Progenitor cell of endocrine pancreas (in vitro differentiated cells): ENCODE measurements at regions not wholly inside any gene's neighbourhood (a gene's known extent, or its start where the extent isn't known, plus 50 kb on each side); places are given as distances from the start of the nearest gene placed in this dataset.
A peak's percentile ranks its signal among the peaks of the same experiment; 100 is the strongest.

ENCODE experiments used
- DNase-seq: peaks from one replicate; pipeline ENCODE4 v3.0.0; 2021; ENCODE audit warnings: low spot score; ENCODE audit not compliant: unreplicated experiment
- H3K27ac Mint-ChIP-seq: 2 replicates; pipeline ENCODE4 v1.8.0; 2021; ENCODE audit warnings: mild to moderate bottlenecking, moderate library complexity, mixed read lengths
- H3K27me3 Mint-ChIP-seq: 2 replicates; pipeline ENCODE4 v1.8.0; 2021; ENCODE audit warnings: mixed read lengths
- H3K36me3 Mint-ChIP-seq: 2 replicates; pipeline ENCODE4 v1.8.0; 2022; ENCODE audit warnings: mixed read lengths; ENCODE audit not compliant: insufficient read depth
- H3K4me1 Mint-ChIP-seq: 2 replicates; pipeline ENCODE4 v1.8.0; 2021; ENCODE audit warnings: low read depth, mixed read lengths
- H3K4me3 Mint-ChIP-seq: 2 replicates; pipeline ENCODE4 v1.8.0; 2021; ENCODE audit warnings: low read depth, mild to moderate bottlenecking, moderate library complexity, mixed read lengths
- H3K9me3 Mint-ChIP-seq: 2 replicates; pipeline ENCODE4 v1.8.0; 2021; ENCODE audit warnings: low read depth, mixed read lengths
- CTCF ChIP-seq: fragments of 200-600 bp; sonication (generic); IDR thresholded peaks from one replicate; pipeline ENCODE4 v1.5.0; 2021; ENCODE audit warnings: antibody characterized with exemption, mild to moderate bottlenecking; ENCODE audit not compliant: unreplicated experiment

DNA sequence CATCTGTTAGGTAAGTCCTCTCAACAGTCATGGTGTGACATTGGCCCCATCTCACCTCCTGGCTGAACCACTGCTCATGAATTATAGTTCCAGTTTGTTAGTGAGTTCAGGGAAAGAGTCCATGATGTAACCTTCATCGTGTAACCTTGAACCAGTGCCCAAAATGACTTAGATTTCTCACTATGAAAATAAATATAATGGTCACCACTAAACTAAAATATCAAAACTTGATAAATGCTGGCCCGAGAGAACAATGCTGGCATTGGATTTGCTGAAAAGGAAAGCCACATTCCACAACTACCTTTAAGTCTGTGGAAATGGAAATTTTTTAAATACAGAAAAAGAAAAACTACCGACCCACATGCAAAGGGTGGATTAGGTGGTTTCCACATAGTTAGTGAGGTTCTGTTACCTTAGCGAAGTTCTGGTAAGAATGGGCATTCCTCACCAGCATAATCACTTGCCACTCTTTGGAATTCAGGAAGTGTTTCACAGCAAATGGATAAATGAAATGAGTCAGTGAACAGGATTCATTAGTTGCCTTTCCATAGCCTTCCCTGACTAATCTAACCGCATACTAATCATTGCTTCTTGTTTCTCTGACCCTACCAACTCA lies 133.9 kb upstream of the CTAGE1 start:
- Mint-ChIP-seq H3K36me3 (no peaks in the 10 kb centered on the region), H3K27me3 (no peaks in the 10 kb centered on the region), H3K9me3 (no peaks in the 10 kb centered on the region), H3K4me1 (peaks cover 5% of the 10 kb centered on the region), H3K4me3 (no peak overlapping the region), H3K27ac (no peak overlapping the region)
- no peak for DNase-seq
- no peak for TF ChIP-seq CTCF

- Mint-ChIP-seq H3K27ac (no peak overlapping the region), H3K4me3 (no peak overlapping the region), H3K36me3 (no peaks in the 10 kb centered on the region), H3K9me3 (no peaks in the 10 kb centered on the region), H3K27me3 (no peaks in the 10 kb centered on the region), H3K4me1 (peaks cover 5% of the 10 kb centered on the region)
- no peak for DNase-seq
- TF ChIP-seq CTCF, result no peak
Observed at GRCh38 chr18:22552254-22552653, 134.5 kb upstream of the CTAGE1 start.

GRCh38 chr18:22552899-22553460 lies 135.3 kb upstream of the CTAGE1 start:
- no peak for DNase-seq
- H3K27me3 Mint-ChIP-seq, result peaks cover 4% of the 10 kb centered on the region
- H3K9me3 Mint-ChIP-seq, result no peaks in the 10 kb centered on the region
- TF ChIP-seq CTCF, result no peak
- H3K4me3 Mint-ChIP-seq, result no peak overlapping the region
- no peaks in the 10 kb centered on the region for H3K36me3 Mint-ChIP-seq
- peaks cover 8% of the 10 kb centered on the region for H3K4me1 Mint-ChIP-seq
- H3K27ac Mint-ChIP-seq, result no peak overlapping the region

GRCh38 chr18:22556222-22557167 lies 138.8 kb upstream of the CTAGE1 start:
- Mint-ChIP-seq H3K9me3 (no peaks in the 10 kb centered on the region), H3K27me3 (peaks cover 9% of the 10 kb centered on the region), H3K4me1 (peaks cover 20% of the 10 kb centered on the region), H3K4me3 (no peak overlapping the region), H3K27ac (no peak overlapping the region), H3K36me3 (no peaks in the 10 kb centered on the region)
- no peak for TF ChIP-seq CTCF
- no peak for DNase-seq

- Mint-ChIP-seq H3K27ac (no peak overlapping the region), H3K27me3 (peaks cover 9% of the 10 kb centered on the region), H3K4me3 (peak overlapping the region; percentile 22), H3K4me1 (peaks cover 20% of the 10 kb centered on the region), H3K9me3 (no peaks in the 10 kb centered on the region), H3K36me3 (no peaks in the 10 kb centered on the region)
- DNase-seq, result no peak
- no peak for TF ChIP-seq CTCF
Observed at GRCh38 chr18:22557168-22557941, 139.6 kb upstream of the CTAGE1 start.
